ENCODE measurements at regions not wholly inside any gene's neighbourhood (a gene's known extent, or its start where the extent isn't known, plus 50 kb on each side); places are given as distances from the start of the nearest gene placed in this dataset.

GRCh38 chr3:148255981-148256969 lies 441.4 kb upstream of the AGTR1 start:
- ATAC-seq (ENCODE audit: low FRiP score) (no peak), DNase-seq (ENCODE audit: low spot score) (no peak)
- TF ChIP-seq CTCF (IDR thresholded peaks at IDR 0.05), result no peak

- no peak for DNase-seq (ENCODE audit: low spot score)
- TF ChIP-seq CTCF (IDR thresholded peaks at IDR 0.05), result no peak
- no peak for ATAC-seq (ENCODE audit: low FRiP score)
Measured at GRCh38 chr3:148262980-148263379, 434.7 kb upstream of the AGTR1 start.

GRCh38 chr3:148265841-148266240 lies 431.9 kb upstream of the AGTR1 start:
- TF ChIP-seq CTCF (IDR thresholded peaks at IDR 0.05), result no peak
- no peak for ATAC-seq (ENCODE audit: low FRiP score)

GRCh38 chr3:148266341-148266740 lies 431.4 kb upstream of the AGTR1 start:
- TF ChIP-seq CTCF (IDR thresholded peaks at IDR 0.05), result no peak
- ATAC-seq (ENCODE audit: low FRiP score) (no peak), DNase-seq (ENCODE audit: low spot score) (no peak)

More at GRCh38 chr3:148265841-148266240, 431.9 kb upstream of the AGTR1 start:
- no peak for DNase-seq (ENCODE audit: low spot score)

GRCh38 chr3:148269816-148270215 lies 427.9 kb upstream of the AGTR1 start:
- DNase-seq (ENCODE audit: low spot score) (no peak), ATAC-seq (ENCODE audit: low FRiP score) (no peak)
- no peak for TF ChIP-seq CTCF (IDR thresholded peaks at IDR 0.05)

GRCh38 chr3:148280623-148281242 lies 417.0 kb upstream of the AGTR1 start:
- no peak for DNase-seq (ENCODE audit: low spot score)
- TF ChIP-seq CTCF (IDR thresholded peaks at IDR 0.05), result no peak

More at GRCh38 chr3:148280623-148281242, 417.0 kb upstream of the AGTR1 start:
- no peak for ATAC-seq (ENCODE audit: low FRiP score)
